ENCODE measurements at regions not wholly inside any gene's neighbourhood (a gene's known extent, or its start where the extent isn't known, plus 50 kb on each side); places are given as distances from the start of the nearest gene placed in this dataset.
A peak's percentile ranks its signal among the peaks of the same experiment; 100 is the strongest.

GRCh38 chr5:175328687-175329086 is 115.3 kb downstream of the DRD1 start:
- no peak overlapping the region for H3K4me3 ChIP-seq
- intact Hi-C loops (cut with DNase I; ENCODE audit: low total_unique reads): no loop called here
- DNase-seq: no peak
- H3K27ac ChIP-seq: no peak overlapping the region
- no peaks in the 10 kb centered on the region for H3K36me3 ChIP-seq
- H3K9me3 ChIP-seq: peaks cover 0 to 5% (median 0%) of the 10 kb centered on the region in 4 donors
- no peaks in the 10 kb centered on the region for H3K27me3 ChIP-seq
- TF ChIP-seq POLR2A (IDR thresholded peaks at IDR 0.05): no peak
- no peak for TF ChIP-seq CTCF (IDR thresholded peaks at IDR 0.05)
- TF ChIP-seq EP300 (IDR thresholded peaks at IDR 0.05): no peak
- no peak for TF ChIP-seq POLR2AphosphoS5 (IDR thresholded peaks at IDR 0.05)
- H3K4me1 ChIP-seq: no peaks in the 10 kb centered on the region
- WGBS, 5 donors: 64 to 71% (median 65%) methylated on average over 3 of the region's 3 CpGs

GRCh38 chr5:175328176-175328575 is 115.8 kb downstream of the DRD1 start:
- TF ChIP-seq EP300 (IDR thresholded peaks at IDR 0.05): no peak
- no peak for TF ChIP-seq CTCF (IDR thresholded peaks at IDR 0.05)
- TF ChIP-seq POLR2A (IDR thresholded peaks at IDR 0.05): no peak
- TF ChIP-seq POLR2AphosphoS5 (IDR thresholded peaks at IDR 0.05): no peak
- no peak overlapping the region for H3K4me3 ChIP-seq
- no peaks in the 10 kb centered on the region for H3K27me3 ChIP-seq
- H3K4me1 ChIP-seq: no peaks in the 10 kb centered on the region
- 51 to 66% (median 55%) methylated on average over 4 of the region's 4 CpGs for WGBS, 5 donors
- intact Hi-C loops (cut with DNase I; ENCODE audit: low total_unique reads): no loop called here
- H3K9me3 ChIP-seq: peaks cover 0 to 5% (median 0%) of the 10 kb centered on the region in 4 donors
- no peaks in the 10 kb centered on the region for H3K36me3 ChIP-seq
- H3K27ac ChIP-seq: no peak overlapping the region
- DNase-seq: no peak

GRCh38 chr5:175325681-175326080 is 118.3 kb downstream of the DRD1 start:
- no peaks in the 10 kb centered on the region for H3K27me3 ChIP-seq
- H3K36me3 ChIP-seq: no peaks in the 10 kb centered on the region
- intact Hi-C loops (cut with DNase I; ENCODE audit: low total_unique reads): no loop called here
- H3K9me3 ChIP-seq: no peaks in the 10 kb centered on the region
- no peak overlapping the region for H3K27ac ChIP-seq
- no peak overlapping the region for H3K4me3 ChIP-seq
- no peak for DNase-seq
- TF ChIP-seq CTCF (IDR thresholded peaks at IDR 0.05): no peak
- TF ChIP-seq POLR2A (IDR thresholded peaks at IDR 0.05): no peak
- TF ChIP-seq EP300 (IDR thresholded peaks at IDR 0.05): no peak
- no peak for TF ChIP-seq POLR2AphosphoS5 (IDR thresholded peaks at IDR 0.05)
- no peaks in the 10 kb centered on the region for H3K4me1 ChIP-seq

- H3K27me3 ChIP-seq: no peaks in the 10 kb centered on the region
- H3K4me1 ChIP-seq: no peaks in the 10 kb centered on the region
- DNase-seq: peak in 1 of 2 donors; percentile 78
- no peak overlapping the region for H3K27ac ChIP-seq
- intact Hi-C loops (cut with DNase I; ENCODE audit: low total_unique reads): no loop called here
- no peaks in the 10 kb centered on the region for H3K9me3 ChIP-seq
- WGBS, 5 donors: 19 to 27% (median 23%) methylated on average over 3 of the region's 3 CpGs
- H3K36me3 ChIP-seq: no peaks in the 10 kb centered on the region
- TF ChIP-seq EP300 (IDR thresholded peaks at IDR 0.05): no peak
- TF ChIP-seq CTCF (IDR thresholded peaks at IDR 0.05): no peak
- TF ChIP-seq POLR2AphosphoS5 (IDR thresholded peaks at IDR 0.05): no peak
- no peak overlapping the region for H3K4me3 ChIP-seq
These were observed 122.0 kb downstream of the DRD1 start for GRCh38 chr5:175321927-175322532.
